Myocyte (in vitro differentiated cells): ENCODE measurements at regions not wholly inside any gene's neighbourhood (a gene's known extent, or its start where the extent isn't known, plus 50 kb on each side); places are given as distances from the start of the nearest gene placed in this dataset.

Experiments
- DNase-seq: peaks from one replicate; pipeline ENCODE4 v3.0.0-alpha.2; 2012; ENCODE audit warnings: low read depth

- DNase-seq = no peak
Observed at GRCh38 chr15:98142572-98142971, 182.1 kb downstream of the ARRDC4 start.

- no peak for DNase-seq
Observed at GRCh38 chr15:98143116-98143515, 182.6 kb downstream of the ARRDC4 start.

GRCh38 chr15:98144388-98144787, 183.9 kb downstream of the ARRDC4 start:
- no peak for DNase-seq

- DNase-seq = no peak
Observed at GRCh38 chr15:98146031-98146820, 185.7 kb downstream of the ARRDC4 start.

GRCh38 chr15:98147415-98147814, 186.9 kb downstream of the ARRDC4 start:
- DNase-seq = no peak

- DNase-seq = no peak
Observed at GRCh38 chr15:98150084-98150483, 189.6 kb downstream of the ARRDC4 start.

GRCh38 chr15:98150536-98150935, 190.0 kb downstream of the ARRDC4 start:
- no peak for DNase-seq

- no peak for DNase-seq
Observed at GRCh38 chr15:98151096-98151495, 190.6 kb downstream of the ARRDC4 start.

GRCh38 chr15:98152156-98152555, 191.7 kb downstream of the ARRDC4 start:
- DNase-seq = no peak

GRCh38 chr15:98154863-98155262, 194.4 kb downstream of the ARRDC4 start:
- DNase-seq = peak; percentile 32

GRCh38 chr15:98155356-98155755, 194.9 kb downstream of the ARRDC4 start:
- DNase-seq = no peak

GRCh38 chr15:98160236-98160635, 199.7 kb downstream of the ARRDC4 start:
- no peak for DNase-seq

GRCh38 chr15:98163319-98164045, 203.0 kb downstream of the ARRDC4 start:
- DNase-seq = no peak

- no peak for DNase-seq
Observed at GRCh38 chr15:98164571-98164970, 204.1 kb downstream of the ARRDC4 start.

GRCh38 chr15:98164986-98165385, 204.5 kb downstream of the ARRDC4 start:
- DNase-seq = no peak

- no peak for DNase-seq
Observed at GRCh38 chr15:98167722-98168268, 207.3 kb downstream of the ARRDC4 start.

- DNase-seq = no peak
Observed at GRCh38 chr15:98169551-98169950, 209.0 kb downstream of the ARRDC4 start.

GRCh38 chr15:98174286-98174685, 213.8 kb downstream of the ARRDC4 start:
- no peak for DNase-seq

GRCh38 chr15:98174841-98175240, 214.3 kb downstream of the ARRDC4 start:
- no peak for DNase-seq

- DNase-seq = peak; percentile 76
Observed at GRCh38 chr15:98177966-98178592, 217.6 kb downstream of the ARRDC4 start.

- no peak for DNase-seq
Observed at GRCh38 chr15:98178861-98179260, 218.4 kb downstream of the ARRDC4 start.

GRCh38 chr15:98187549-98187948, 227.0 kb downstream of the ARRDC4 start:
- no peak for DNase-seq
